Choroid plexus epithelial cell (primary cell): ENCODE measurements at regions not wholly inside any gene's neighbourhood (a gene's known extent, or its start where the extent isn't known, plus 50 kb on each side); places are given as distances from the start of the nearest gene placed in this dataset.

Source experiments
- DNase-seq: peaks from one replicate; pipeline ENCODE4 v3.0.0-alpha.2; 2010; ENCODE audit warnings: low read depth
- H3K4me3 ChIP-seq: 2 replicates; pipeline ENCODE4 v1.5.1; 2011; ENCODE audit warnings: low read depth, mild to moderate bottlenecking, control low read depth, low read length, moderate library complexity
- TF ChIP-seq, protein P1 (sequence below): conservative IDR thresholded peaks from 2 replicates; pipeline ENCODE4 v1.5.1; 2011; ENCODE audit warnings: low read depth, mild to moderate bottlenecking, control low read depth, inconsistent platforms, low read length, moderate library complexity

DNA sequence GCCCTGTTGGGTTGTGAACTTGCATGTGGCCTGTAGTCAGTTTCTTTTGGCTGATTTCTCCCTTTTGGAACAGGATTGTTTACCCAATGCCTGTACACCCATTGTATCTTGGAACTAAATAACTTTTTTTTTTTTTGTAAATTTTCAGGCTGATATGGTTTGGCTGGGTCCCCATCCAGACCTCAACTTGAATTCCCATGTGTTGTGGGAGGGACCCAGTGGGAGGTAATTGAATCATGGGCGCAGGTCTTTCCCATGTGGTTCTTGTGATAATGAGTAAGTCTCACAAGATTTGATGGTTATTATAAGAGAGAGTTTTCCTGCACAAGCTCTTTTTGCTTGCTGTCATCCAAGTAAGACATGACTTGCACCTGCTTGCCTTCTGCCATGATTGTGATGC, 253.8 kb upstream of the GBE1 start:
- no peak overlapping the region for H3K4me3 ChIP-seq
- DNase-seq = no peak
- TF ChIP-seq, protein P1, sequence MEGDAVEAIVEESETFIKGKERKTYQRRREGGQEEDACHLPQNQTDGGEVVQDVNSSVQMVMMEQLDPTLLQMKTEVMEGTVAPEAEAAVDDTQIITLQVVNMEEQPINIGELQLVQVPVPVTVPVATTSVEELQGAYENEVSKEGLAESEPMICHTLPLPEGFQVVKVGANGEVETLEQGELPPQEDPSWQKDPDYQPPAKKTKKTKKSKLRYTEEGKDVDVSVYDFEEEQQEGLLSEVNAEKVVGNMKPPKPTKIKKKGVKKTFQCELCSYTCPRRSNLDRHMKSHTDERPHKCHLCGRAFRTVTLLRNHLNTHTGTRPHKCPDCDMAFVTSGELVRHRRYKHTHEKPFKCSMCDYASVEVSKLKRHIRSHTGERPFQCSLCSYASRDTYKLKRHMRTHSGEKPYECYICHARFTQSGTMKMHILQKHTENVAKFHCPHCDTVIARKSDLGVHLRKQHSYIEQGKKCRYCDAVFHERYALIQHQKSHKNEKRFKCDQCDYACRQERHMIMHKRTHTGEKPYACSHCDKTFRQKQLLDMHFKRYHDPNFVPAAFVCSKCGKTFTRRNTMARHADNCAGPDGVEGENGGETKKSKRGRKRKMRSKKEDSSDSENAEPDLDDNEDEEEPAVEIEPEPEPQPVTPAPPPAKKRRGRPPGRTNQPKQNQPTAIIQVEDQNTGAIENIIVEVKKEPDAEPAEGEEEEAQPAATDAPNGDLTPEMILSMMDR = no peak

DNA sequence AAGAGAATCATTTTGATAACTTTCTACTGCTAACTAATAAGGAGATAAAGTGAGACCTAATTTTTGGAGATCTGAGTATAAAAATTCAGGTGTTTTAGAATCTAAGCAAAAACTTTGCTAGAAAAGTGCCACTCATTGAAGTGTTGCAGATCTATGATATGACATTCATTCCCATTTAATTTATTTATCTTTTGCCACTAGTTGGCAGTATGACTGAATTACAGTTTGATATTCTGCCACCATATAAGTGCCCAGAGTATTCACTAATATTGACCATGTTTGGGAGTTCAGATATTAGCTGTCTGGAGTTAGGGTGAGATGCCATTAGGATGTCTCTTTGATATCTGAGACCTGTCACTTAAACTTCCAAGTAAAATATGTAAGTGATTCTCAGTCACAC, 251.3 kb upstream of the GBE1 start:
- no peak overlapping the region for H3K4me3 ChIP-seq
- DNase-seq = peak; percentile 15
- TF ChIP-seq, protein P1 = no peak

DNA sequence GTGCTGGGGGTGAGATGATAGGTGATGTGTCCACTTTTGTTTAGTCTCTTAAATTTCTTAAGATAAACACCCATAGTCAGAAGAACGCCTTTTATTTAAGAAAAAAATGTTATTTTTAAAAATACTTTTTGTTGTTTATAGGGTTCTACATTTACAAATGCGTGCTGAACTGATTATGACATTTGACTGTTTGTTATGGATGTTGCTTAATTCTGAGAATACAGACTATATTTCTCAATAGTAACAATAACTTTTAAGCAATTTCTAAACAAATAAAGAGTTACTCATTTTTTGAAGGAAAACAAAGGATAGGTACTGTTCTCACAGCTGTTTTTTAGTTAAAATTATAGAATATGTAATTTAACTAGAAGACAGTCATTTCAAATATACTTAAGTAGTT, 249.9 kb upstream of the GBE1 start:
- TF ChIP-seq, protein P1 = no peak
- no peak for DNase-seq
- H3K4me3 ChIP-seq = no peak overlapping the region

DNA sequence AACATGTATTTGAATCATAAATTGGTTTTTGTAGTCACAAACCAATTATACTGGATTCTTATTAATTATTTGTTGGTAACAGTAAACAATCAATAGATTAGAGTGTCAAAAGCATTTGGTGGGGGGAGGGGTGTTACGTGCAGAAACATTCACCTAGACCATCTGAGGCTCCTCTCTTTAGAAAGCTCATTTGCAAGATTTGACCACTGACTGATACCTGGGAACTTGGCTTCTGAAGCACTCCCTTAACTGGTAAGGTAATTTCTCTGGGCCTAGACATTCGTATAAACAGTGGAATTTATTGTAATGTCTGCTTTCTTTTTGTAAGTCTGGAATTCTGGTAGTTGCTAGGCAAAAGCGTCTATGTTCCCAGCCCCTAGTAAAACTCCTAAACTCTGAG, 243.8 kb upstream of the GBE1 start:
- DNase-seq = no peak
- TF ChIP-seq, protein P1 = no peak
- H3K4me3 ChIP-seq = no peak overlapping the region

DNA sequence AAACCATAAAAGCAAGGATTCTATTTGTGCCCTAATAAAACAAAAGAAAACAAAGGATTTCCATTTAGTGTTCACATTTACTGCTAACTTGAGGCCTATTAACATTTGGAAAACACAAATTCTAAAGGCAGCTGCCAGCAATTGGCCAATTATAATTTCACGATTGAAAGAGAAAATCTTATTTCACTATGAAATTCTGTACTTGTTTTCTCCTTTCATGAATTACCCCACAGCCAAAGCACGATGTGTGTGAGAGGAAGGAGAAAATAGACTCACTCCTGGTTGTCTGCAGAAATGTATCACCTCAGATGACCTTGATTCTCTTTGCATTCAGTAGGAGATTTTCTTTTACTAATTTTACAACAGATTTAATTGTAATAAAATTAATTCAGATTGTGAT, 242.8 kb upstream of the GBE1 start:
- DNase-seq = no peak
- no peak overlapping the region for H3K4me3 ChIP-seq
- TF ChIP-seq, protein P1 = no peak

DNA sequence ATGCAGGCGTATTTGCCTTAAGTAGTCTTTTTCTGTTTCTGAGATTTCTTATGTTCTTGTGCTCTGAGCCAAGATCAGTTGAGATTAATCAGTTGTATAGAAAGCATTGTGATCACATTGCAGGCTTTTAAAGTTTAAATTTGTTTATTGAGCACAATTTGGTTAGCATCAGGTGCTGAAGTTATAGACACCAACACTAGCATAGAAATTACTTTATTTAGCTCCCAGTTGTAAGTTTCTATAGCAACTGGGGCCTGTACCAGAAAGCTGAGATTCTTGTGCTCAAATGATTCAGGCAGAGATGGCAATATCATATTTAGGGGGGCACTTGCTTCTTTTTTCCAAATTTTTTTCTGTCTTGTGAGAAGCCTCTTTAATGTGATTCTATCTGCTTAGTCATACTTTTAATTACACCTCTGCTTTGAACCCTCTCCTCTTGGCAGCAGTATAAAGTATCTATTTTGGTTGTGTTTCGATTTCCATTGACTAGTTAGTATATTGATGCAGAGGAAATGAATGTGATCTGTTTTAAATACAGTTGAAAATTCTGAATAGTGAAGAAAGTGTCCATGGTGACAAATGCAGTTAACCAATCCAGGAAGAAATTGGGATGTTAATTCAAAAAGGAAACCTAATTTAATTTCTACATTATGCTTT, 241.7 kb upstream of the GBE1 start:
- H3K4me3 ChIP-seq = no peak overlapping the region
- no peak for DNase-seq
- TF ChIP-seq, protein P1 = no peak

DNA sequence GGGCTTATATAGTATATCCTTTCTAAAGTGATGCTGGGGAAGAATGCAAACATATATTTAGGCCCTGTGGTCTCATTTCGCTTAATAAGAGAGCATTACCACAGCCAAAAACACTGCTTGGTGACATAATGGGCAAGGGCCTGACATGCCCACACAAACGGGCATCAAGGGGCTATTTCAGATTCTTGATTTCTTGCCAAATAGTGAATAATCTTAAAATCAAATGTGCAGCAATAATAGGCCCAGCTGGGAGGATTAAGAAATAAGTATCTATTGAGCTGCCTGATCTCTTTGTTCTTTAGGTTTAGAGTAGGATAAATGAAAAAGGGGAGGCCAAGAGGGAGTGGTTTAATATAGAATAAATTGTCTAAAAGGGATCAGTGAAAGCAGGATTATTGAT, 241.0 kb upstream of the GBE1 start:
- no peak overlapping the region for H3K4me3 ChIP-seq
- no peak for DNase-seq
- TF ChIP-seq, protein P1 = no peak
